ENCODE measurements at regions not wholly inside any gene's neighbourhood (a gene's known extent, or its start where the extent isn't known, plus 50 kb on each side); places are given as distances from the start of the nearest gene placed in this dataset.

DNA sequence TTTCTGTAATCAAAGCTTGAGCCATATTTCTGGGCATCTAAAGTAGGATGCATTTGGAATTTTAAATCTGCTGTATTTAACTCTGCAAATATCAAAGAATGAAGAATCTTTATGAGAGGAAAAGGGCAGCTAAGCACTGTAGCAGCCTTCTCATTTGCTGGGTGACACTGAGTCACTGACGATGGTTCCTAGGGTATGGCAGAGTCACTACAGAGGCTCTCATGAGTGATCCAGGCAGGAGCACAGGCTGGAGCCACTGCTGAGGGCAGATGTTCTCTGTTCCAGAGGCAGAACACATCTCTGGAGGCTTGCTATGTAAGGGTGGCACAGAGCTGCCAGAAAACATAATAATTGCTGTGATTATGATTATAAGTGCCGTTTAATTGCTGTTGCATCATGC, 340.7 kb upstream of the HTR2A start:
- TF ChIP-seq, protein P1, sequence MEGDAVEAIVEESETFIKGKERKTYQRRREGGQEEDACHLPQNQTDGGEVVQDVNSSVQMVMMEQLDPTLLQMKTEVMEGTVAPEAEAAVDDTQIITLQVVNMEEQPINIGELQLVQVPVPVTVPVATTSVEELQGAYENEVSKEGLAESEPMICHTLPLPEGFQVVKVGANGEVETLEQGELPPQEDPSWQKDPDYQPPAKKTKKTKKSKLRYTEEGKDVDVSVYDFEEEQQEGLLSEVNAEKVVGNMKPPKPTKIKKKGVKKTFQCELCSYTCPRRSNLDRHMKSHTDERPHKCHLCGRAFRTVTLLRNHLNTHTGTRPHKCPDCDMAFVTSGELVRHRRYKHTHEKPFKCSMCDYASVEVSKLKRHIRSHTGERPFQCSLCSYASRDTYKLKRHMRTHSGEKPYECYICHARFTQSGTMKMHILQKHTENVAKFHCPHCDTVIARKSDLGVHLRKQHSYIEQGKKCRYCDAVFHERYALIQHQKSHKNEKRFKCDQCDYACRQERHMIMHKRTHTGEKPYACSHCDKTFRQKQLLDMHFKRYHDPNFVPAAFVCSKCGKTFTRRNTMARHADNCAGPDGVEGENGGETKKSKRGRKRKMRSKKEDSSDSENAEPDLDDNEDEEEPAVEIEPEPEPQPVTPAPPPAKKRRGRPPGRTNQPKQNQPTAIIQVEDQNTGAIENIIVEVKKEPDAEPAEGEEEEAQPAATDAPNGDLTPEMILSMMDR (IDR thresholded peaks at IDR 0.05), result no peak
- no peak for TF ChIP-seq POLR2A (IDR thresholded peaks at IDR 0.05)

Data from heart left ventricle (tissue), 13 donors.